NCI-H82 (cell line): ENCODE measurements at regions not wholly inside any gene's neighbourhood (a gene's known extent, or its start where the extent isn't known, plus 50 kb on each side); places are given as distances from the start of the nearest gene placed in this dataset.
A peak's percentile ranks its signal among the peaks of the same experiment; 100 is the strongest.

Experiments
- DNase-seq: peaks from one replicate; lab custom pipeline; 2025; lab: John Stamatoyannopoulos, UW

DNA sequence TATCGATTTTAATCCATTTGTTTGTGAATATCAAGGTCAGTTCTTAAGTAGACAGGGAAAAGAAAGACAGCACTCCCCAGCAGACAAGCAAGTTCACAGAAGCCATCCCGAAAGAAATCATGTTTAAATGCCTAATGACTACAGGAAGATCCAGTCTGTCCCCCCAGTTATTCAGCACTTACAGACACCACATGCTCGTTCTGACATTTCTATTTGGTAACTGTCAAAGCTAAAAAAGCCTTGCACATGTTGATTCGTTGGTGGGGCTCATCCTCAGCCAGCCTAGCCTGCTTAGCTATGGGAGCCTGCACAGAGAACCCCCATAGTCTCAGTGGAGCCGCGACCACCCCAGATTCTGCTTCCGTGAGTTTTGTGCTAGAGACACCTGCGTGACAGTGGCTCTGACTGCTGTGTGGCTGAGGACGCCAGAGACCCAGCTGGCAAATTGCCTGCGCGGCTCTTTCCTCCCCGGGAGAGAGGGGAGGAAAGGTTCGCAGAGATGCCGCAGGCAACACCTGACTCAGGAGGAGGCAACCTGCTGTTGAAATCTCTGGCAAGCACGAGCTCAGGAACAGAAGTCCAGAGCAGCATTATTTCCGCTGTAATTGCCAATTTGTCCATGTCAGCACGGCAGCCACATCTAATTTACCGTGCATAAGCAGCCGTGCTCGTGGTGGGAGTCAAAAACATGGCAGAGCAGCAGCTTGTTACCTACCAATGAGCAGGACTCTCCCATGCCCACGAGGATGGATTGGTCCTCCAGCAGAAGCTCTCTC, 194.2 kb downstream of the GPAM start:
- no peak for DNase-seq

DNA sequence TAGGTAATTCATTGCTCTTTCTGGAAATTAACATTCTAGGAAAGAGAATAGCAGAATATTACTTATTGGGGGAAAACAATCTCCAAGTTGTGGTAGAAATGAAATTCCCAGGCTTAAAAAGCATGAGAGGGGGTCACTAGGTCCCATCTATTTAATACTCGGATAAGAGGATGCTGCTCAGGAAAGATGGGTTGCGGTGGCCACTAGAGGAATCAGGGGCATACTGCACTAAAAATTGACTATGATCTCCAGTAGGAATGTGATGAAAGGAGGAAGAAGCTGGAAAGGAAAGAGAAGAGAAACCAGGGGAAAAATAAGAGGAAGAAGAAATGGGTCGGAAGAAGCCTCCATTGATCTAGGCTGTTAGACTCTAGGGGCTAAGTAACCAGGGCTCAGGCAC, 192.8 kb downstream of the GPAM start:
- peak; percentile 32 for DNase-seq

DNA sequence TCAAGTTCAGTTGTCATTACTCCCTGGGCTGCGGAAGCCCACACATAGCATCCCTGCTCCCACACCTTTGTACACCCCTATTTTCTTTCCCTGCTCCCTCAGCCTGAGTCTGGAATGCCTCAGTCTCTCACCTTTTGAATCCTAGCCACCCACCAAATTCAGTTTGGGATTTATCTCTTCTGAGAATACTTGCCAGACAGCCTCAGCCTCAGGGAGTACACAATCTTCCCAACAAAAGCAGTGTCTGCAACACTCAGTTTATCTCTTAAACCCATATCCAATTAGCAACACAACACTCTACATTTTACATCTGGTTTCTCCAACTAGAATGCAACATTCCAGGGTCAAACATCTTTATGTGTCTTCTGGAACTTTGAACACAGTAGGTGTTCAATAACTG, 190.2 kb downstream of the GPAM start:
- DNase-seq, result peak; percentile 31

DNA sequence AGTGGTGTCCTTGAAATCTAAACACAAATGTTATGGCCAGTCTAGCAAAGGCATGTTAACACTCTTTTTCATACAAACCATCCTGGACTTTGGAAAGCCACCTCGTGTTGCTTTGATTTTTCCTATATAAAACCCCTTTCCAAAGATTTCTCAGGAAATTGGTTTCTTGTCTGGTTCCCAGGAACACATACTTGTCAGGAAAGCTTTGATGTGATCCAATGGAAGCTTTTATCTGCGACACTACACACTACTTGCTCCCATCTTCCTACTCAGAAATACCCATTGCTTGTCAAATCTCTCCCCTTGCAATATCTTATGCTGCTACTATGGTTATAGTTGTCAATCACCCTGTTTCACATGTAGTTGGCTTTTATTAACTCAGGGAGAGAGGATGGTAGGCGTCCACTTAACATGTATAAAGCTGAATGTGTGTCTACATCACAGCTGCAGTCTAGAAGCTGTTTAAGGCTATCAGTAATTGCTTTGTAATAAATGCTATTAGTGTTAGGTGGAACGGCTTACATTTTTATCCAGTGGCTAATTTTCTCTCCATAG, 189.6 kb downstream of the GPAM start:
- no peak for DNase-seq

DNA sequence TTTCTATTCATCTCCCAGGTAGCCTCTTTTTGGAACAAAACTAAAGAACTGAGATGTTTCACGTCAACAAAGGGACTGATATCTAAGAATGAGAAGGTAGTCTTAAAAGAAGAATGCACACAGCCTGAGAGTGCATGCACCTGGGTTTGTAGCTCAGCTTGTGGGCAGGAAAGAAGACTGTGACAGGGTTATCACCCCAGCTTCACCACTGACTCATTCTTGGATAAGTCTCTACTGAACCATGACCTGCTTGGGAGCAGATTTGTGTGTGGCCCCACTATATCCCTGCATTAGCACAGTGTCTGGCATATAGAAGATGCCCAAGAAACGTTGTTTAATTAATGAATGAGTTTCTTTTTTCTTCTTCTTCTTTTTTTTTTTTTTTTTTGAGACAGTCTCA, 187.5 kb downstream of the GPAM start:
- DNase-seq, result no peak

DNA sequence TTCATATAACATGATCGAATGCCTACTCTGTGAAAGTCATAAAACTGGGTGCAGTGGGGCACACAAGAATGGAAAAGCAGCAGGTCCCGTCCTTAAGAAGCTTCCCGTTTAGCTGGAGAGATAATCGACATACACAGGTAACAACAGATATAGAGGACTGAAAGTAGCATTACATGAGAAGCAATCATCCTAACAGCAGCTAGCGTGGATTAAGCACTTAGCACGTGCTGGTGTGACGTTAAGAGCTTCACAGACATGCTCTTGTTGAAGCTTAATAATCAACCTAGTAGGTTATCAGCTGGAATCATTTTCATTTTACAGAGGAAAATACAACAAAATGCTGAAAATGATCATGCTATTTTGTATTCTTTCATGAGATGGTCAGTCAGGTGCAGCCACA, 184.8 kb downstream of the GPAM start:
- DNase-seq, result peak; percentile 53

DNA sequence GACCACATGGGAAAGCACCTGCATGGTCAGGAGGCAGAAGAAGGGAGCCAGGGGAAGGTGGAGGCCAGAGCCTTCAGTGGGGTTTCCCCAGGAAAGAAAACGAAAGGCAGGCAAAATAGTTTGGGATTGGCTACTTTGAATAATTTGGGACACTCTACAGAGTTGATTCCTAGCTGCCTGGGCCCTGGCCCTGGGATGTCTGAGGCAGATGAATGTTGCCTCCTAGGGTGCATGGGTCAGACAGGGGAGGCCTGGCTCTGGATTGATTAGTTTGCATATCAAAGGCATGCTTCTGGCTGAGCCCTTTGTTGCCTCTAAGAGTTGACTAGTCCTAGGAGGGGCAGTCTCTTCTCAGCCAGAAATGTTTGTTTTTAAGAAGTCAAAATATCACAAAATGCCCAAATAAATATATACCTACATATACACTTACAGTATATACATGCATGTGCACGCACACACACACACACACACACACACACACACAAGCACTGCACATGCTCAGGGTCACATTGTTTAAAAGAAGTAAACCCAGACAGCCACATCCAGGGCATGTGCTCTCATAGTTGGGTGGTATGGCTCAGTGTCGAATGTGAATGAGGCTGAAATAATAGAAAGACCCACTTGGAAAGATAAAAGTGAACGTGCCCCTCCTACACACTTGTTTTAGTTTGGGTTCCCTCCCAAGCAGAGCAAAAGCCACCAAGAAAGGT, 184.2 kb downstream of the GPAM start:
- DNase-seq, result no peak

DNA sequence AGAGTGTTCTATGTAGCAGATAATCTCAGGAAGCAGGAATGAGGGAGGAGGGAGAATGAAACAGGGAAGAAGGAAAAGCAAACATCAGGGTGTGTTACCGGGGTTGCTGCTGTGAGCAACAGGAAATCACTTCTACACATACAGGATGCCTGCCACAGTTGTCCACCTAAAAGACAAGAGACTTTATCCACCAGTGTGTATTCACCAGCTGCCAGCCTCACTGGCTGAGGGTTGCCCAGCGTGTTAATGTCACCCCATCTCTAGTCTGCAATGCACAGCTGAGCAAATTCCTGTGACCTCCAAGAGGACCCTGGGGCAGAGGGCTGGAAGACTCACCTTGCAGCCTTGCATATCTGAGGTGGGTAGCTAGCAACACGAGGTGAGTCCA, 183.7 kb downstream of the GPAM start:
- no peak for DNase-seq

DNA sequence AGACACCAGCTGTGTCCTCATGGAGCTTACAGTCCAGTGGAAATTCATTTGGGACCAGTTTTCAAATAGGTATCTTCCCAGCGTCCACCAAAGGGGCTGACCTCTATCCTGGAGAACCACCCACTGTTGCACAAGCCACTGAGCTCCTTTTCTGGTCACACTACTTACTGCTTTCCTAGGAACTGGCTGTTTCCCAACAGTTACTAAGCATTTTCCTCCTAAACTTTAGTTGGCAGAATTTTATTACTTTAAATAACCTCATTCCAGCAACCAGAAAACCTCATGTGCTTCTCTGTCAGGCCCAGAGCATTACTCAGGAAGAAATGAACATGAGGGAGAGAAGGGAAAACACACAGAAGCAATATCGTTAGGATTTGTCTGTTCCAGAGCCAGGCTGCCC, 183.1 kb downstream of the GPAM start:
- no peak for DNase-seq

DNA sequence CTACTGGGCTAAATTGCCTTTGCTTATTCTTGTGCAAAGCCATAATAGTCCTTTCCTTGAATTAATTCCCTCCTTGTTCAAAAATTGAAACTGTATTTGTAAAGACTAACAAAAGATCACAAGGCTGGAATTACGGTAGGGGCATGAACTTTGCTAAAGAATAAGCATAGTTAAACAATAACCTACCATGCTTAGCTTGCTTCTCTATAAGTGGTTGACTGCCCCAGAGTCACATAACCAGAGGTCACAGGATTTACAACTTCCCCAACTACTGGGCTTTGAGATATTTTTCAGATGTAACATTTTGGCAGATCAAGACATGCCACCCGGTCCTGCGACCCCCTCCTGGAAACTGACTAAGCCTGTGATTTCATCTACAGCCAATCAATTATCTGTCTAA, 181.4 kb downstream of the GPAM start:
- no peak for DNase-seq

DNA sequence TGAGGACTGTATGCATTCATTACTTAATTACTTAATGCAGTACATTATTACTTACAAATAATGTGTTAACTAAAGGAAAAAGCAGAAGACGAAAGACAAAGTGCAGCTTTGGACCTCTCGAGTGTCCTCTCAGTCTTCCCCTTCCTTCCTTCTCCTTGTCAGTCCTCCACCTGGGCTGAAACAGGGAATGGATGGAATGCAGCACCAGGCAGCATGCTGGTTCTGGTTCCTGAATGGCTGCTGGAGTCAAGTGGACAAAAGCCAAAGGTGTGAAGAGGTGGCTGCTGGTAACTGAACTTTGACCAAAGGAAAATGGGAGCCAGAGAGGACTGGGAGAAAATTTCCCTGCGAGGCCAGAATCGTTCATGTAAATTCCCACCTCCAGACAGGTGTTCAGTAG, 179.5 kb downstream of the GPAM start:
- DNase-seq, result no peak

DNA sequence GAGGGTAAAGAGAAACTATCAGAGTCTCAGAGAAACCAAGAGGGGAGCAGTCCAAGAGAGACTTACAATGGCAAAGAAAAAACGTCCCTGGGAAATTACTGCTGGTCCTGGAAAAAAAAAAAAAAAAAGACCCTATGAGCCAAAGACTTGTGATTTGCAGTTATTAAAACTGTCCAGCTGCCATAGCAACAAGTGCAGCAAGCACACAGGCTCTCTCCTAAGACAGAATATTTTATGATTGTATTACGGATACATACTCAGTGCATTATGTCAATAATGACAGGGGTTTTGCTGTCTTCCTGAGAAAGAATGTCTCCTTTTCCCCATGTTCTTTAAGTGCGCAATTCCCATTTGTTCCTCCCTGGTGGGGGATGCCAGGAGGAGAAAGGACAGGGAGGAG, 178.5 kb downstream of the GPAM start:
- no peak for DNase-seq

DNA sequence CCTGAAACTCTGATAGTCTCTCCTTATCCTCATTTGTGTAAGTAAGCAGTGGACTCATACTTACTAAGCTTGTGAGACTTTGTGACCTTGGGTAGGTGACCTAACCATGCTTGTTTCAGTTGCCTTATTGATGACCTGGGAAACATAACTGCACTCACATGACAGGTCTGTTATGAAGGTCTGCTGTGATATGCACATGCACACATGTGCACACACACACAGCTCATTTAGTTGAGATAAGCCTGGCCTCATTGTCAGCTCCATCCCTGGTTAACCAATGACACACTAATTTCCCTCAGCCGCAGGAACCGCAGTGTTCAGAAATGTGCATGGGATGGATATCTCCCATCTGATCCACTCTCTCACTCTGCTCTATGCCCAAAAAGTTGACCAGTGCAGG, 177.2 kb downstream of the GPAM start:
- no peak for DNase-seq

DNA sequence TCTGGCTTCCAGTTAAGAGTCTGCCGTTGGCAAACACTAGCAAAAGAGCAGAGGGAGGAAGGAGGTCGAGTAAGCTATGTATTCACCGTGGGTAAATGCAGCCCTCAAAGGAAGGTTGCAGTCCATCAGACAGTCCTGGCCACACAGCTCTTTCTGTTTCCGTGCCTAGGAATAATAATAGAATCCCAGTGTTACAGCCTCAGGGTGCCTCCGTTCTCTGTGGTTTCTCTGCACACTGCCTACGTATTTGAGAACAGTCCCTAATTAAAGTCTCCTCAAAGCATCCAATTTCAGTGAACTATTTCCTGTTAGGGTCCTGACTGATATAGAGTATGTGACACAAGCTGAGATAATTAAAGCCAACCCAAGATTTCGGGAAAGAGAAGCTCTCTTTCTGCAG, 176.7 kb downstream of the GPAM start:
- DNase-seq, result no peak

DNA sequence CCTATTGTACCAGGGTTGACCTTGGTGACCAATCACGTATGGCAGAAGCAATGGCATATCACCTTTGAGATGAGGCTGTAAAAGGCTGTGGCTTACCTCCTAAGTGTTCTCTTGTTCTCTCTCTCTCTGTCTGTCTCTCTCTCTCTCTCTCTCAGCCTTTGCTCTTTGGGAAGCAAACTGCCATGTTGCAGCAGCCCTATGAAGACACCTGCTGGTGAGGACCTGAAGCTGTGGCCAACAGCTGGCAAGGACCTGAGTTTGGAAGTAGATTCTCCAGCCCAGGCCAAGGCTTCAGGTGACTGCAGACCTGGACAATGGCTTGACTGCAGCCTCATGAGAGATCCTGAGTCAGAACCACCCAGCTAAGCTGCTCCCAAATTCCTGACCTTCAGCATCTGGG, 161.4 kb downstream of the GPAM start:
- no peak for DNase-seq

DNA sequence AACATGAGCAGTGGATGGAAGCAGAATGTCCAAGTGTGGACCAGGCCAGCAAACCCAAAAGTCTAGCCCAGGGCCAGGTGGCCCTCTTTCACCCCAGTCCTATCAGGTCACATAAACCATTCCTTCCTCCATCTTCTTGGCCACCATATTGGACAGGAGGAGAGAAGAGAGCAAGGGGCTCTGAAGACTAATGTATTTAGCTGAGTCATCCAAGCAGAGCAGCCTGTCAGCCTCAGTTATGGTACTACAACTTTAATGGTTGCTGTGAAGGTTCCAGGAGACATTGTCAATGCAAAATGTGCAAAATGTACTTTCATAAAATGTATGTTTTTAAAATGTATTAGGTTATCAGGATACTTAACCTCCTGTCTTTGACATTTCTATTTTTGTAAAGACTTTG, 159.5 kb downstream of the GPAM start:
- DNase-seq, result no peak

DNA sequence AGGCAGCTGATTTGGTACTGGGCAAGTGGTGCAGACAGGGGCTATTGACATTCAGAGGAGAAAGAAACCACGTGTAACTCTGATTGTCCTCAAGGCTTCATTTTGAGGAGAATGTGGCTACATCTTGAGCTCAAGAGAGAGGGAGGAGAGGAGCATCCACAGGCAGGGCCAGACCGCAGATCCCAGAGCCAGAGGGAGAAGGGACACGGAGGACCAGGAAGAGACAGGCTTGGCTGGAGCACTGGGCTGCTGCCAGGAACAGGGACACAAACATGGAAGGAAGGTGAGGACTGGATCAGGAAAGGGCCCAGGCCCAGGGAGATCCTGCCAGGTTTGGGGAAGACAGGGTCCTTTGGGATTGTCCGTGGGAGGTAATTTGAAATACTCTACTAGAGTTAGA, 158.3 kb downstream of the GPAM start:
- DNase-seq, result no peak

DNA sequence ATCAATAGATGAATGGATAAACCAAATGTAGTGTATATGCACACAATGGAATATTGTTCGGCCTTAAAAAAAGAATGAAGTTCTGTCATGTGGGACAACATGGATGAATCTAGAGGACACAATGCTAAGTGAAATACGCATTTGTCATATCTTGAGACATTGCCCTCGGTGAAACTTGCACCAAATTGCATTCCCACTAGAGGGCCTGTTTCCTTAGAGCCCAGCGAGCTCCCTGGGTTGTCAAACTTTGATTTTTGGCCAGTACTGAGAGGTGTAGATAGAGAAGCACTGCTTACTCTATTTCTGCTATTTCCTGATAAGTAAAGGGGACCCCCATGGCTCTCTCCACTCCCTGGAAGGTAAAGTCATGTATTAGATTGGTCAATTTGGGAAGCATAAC, 157.1 kb downstream of the GPAM start:
- DNase-seq, result peak; percentile 16

DNA sequence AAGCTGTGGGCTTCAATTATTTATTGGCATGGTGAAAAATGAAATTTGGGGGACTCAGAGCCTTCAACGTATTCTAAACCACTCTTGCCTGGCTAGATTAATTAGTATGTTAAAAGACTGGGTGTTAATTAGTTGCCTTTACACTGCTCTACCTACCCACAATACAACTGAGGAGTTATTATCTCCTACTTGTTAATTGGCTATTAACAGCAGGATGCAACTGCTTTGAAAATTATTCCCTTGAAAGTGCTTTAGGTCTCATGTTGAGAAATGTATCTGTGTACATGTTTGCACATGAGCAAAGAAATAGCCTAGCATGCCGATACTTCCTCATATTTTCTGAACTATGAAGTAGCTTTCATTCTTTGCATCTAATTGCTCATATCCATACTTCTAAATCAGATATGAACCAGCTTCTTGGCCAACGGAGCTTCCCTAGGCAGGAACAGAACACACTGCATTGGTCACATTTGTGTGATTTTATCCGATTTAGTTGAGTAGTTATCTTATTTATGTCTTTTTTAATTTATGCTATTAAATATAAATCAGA, 155.8 kb downstream of the GPAM start:
- no peak for DNase-seq

DNA sequence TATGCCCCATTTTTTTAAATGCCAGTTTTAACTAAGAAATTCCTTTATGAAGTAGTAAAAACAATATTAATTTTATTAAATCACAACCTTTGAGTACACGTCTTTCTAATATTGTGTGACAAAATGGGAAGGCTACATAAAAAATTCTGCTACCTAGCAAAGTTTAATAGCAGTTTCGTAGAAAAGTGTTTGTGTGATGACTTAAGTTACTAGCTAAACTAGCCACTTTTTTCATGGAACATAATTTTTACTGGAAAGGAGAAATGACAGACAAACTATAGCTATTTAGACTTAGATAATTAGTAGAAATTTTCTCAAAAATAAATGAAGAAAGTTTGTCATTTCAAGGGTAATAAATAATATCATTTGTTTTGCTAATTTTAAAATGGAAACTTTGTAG, 153.1 kb downstream of the GPAM start:
- DNase-seq, result no peak

DNA sequence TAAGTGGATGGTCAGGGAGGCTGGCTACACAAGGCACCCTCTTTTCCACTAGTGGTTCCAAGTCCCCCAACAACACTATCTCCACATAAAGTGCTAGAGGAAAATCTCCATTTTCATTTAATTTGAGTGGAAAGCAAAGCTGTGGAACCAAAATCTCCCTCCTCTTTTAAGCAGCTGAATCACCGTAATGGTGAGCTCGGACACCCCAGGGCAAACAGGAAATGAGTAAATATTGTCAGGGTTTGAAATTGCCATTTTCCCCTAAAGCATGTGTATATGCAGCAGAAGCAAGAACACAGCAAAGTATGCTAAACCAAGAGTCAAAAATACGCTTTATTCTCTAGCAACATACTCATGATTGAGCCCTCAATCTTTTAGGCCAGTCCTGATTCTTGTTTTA, 143.7 kb downstream of the GPAM start:
- no peak for DNase-seq

DNA sequence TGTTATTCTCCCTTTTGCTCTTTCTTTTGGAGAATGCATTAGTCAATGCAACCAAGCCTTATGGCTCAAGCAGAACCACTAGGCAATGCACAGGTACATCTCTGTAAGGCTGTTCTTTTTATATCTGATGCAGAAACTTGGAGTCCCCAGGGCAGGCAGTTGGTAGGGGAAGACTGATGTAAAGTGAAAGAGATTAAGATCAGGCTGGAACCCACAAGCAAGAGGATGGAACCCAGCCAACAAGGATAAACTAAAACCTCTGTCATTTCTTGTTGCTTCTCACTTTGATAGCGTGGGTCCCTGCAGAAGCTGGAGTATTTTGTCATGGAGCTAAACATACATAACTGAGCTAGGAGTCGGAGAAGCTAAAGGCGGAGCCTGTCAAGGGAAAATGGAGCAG, 142.9 kb downstream of the GPAM start:
- no peak for DNase-seq

DNA sequence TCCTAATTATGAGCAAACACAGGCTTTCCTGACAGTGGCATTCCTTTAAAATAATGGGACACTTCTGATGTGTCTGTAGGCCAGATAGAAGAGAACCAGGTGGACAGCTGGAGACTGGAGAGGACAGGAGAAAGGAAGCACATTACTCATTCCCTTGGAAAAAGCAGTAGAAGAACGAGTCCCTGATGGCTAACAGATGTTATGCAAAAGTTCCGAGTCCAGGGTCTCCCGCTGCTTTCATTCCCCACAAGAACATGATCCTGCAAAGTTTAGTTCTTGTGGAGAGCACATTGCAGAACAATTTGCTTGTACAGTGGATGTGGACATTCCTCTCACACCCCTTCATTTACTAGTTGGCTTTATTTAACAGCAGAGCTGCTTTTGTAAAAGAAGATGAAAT, 137.6 kb downstream of the GPAM start:
- DNase-seq, result no peak
